ENCODE measurements at regions not wholly inside any gene's neighbourhood (a gene's known extent, or its start where the extent isn't known, plus 50 kb on each side); places are given as distances from the start of the nearest gene placed in this dataset.

DNA sequence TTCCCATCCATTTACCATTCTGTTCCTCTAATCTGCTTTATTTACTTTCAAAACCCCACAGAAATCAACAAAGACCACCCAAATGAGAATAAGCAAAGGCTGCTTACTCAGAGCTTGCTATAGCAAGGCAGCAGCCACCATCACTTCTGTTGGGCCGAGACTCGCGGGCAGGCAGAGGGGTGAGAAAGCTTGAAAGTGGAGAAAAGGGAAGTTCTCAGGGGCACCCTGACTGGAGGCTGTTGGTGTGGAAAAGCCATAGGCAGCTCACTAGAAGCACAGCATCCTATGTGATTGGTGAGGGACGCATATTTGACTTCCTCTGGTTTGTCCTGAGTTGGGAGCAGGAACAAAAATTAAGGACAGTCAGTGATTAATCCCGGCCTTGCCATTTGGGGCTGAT lies 269.7 kb upstream of the THSD7B start:
- TF ChIP-seq, protein P1, sequence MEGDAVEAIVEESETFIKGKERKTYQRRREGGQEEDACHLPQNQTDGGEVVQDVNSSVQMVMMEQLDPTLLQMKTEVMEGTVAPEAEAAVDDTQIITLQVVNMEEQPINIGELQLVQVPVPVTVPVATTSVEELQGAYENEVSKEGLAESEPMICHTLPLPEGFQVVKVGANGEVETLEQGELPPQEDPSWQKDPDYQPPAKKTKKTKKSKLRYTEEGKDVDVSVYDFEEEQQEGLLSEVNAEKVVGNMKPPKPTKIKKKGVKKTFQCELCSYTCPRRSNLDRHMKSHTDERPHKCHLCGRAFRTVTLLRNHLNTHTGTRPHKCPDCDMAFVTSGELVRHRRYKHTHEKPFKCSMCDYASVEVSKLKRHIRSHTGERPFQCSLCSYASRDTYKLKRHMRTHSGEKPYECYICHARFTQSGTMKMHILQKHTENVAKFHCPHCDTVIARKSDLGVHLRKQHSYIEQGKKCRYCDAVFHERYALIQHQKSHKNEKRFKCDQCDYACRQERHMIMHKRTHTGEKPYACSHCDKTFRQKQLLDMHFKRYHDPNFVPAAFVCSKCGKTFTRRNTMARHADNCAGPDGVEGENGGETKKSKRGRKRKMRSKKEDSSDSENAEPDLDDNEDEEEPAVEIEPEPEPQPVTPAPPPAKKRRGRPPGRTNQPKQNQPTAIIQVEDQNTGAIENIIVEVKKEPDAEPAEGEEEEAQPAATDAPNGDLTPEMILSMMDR (IDR thresholded peaks at IDR 0.05): no peak
- TF ChIP-seq POLR2A (IDR thresholded peaks at IDR 0.05): no peak

Measured in breast epithelium (tissue), 3 donors.